Neural crest cell (in vitro differentiated cells): ENCODE measurements at regions not wholly inside any gene's neighbourhood (a gene's known extent, or its start where the extent isn't known, plus 50 kb on each side); places are given as distances from the start of the nearest gene placed in this dataset.

ENCODE experiments used
- DNase-seq: peaks from one replicate; pipeline ENCODE4 v3.0.0; 2021; ENCODE audit warnings: low read depth, mixed read lengths, low spot score
- H3K27ac Mint-ChIP-seq: one replicate; pipeline ENCODE4 v1.8.0; 2021; ENCODE audit warnings: mild to moderate bottlenecking, mixed read lengths; ENCODE audit not compliant: unreplicated experiment
- H3K27me3 Mint-ChIP-seq: 2 replicates; pipeline ENCODE4 v1.8.0; 2021; ENCODE audit warnings: low read depth, mild to moderate bottlenecking, mixed read lengths
- H3K36me3 Mint-ChIP-seq: 2 replicates; pipeline ENCODE4 v1.8.0; 2021; ENCODE audit warnings: low read depth, mild to moderate bottlenecking, mixed read lengths
- H3K4me1 Mint-ChIP-seq: 2 replicates; pipeline ENCODE4 v1.8.0; 2021; ENCODE audit warnings: mixed read lengths
- H3K4me3 Mint-ChIP-seq: one replicate; pipeline ENCODE4 v1.8.0; 2021; ENCODE audit warnings: mild to moderate bottlenecking, mixed read lengths
- H3K9me3 Mint-ChIP-seq: 2 replicates; pipeline ENCODE4 v1.8.0; 2021; ENCODE audit warnings: mixed read lengths
- CTCF ChIP-seq: fragments of 200-600 bp; sonication (generic); conservative IDR thresholded peaks from 2 replicates; pipeline ENCODE4 v1.5.0; 2021; ENCODE audit warnings: antibody characterized with exemption, mild to moderate bottlenecking

GRCh38 chr1:188700116-188700515 lies 1777.5 kb downstream of the BRINP3 start:
- no peaks in the 10 kb centered on the region for H3K4me1 Mint-ChIP-seq
- peaks cover 3% of the 10 kb centered on the region for H3K9me3 Mint-ChIP-seq
- H3K4me3 Mint-ChIP-seq: no peak overlapping the region
- no peak overlapping the region for H3K27ac Mint-ChIP-seq
- H3K36me3 Mint-ChIP-seq: no peaks in the 10 kb centered on the region
- no peak for TF ChIP-seq CTCF
- H3K27me3 Mint-ChIP-seq: no peaks in the 10 kb centered on the region
- DNase-seq: no peak

DNA sequence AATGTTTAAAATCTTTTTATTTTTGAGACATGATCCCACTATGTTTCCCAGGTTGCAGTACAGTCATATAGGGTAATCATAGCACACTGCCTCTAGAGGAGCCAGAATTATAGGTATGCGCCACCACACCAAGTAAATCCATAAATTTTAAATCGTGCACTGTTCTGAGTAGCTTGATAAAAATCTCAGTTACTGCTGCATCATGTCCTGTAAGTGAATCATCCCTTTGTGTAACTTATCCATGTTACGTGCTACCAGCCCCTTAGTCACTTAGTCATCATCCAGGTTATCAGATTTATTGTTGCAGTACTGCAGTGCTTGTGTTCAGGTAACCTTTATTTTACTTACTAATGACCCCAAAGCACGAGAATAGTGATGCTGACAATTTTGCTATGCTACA lies 1770.9 kb downstream of the BRINP3 start:
- no peak overlapping the region for H3K4me3 Mint-ChIP-seq
- no peaks in the 10 kb centered on the region for H3K27me3 Mint-ChIP-seq
- H3K27ac Mint-ChIP-seq: no peak overlapping the region
- peaks cover 16% of the 10 kb centered on the region for H3K4me1 Mint-ChIP-seq
- H3K36me3 Mint-ChIP-seq: no peaks in the 10 kb centered on the region
- TF ChIP-seq CTCF: no peak
- no peaks in the 10 kb centered on the region for H3K9me3 Mint-ChIP-seq
- no peak for DNase-seq

GRCh38 chr1:188708795-188709535 lies 1768.7 kb downstream of the BRINP3 start:
- DNase-seq: no peak
- no peaks in the 10 kb centered on the region for H3K9me3 Mint-ChIP-seq
- TF ChIP-seq CTCF: no peak
- peaks cover 19% of the 10 kb centered on the region for H3K4me1 Mint-ChIP-seq
- H3K4me3 Mint-ChIP-seq: no peak overlapping the region
- peak overlapping the region; percentile 23 for H3K27ac Mint-ChIP-seq
- H3K27me3 Mint-ChIP-seq: no peaks in the 10 kb centered on the region
- no peaks in the 10 kb centered on the region for H3K36me3 Mint-ChIP-seq

DNA sequence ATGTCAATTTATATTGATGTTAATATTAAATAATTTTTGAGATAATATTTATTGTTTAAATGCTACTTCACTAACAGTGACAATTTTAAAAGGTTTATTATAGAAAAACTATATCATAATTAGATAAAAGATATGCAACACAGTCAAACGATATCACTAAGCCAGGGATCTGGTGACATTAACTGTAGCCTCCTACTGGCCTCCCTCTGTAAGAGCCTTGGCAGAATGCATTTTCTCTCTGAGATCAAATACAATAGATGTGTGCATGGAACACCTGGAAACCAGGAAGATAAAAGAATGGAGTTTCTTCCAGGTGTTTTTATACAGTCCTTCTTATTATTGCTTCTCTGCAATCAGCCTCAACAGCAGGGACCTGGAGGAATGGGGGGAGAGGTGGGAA lies 1762.1 kb downstream of the BRINP3 start:
- Mint-ChIP-seq H3K9me3 (no peaks in the 10 kb centered on the region), H3K27me3 (no peaks in the 10 kb centered on the region)
- no peak for DNase-seq

DNA sequence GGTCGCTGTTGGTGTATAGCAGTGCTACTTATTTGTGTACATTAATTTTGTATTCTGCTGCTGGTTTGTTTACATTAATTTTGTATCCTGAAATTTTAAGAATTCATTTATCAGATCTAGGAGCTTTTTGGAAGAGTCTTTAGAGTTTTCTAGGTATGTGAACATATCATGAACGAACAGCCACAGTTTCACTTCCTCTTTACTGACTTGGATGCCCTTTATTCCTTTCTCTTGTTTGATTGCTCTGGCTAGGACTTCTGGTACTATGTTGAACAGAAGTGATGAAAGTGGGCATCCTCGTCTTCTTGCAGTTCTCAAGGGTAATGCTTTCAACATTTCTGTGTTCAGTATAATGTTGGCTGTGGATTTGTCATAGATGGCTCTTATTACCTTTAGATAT lies 1757.9 kb downstream of the BRINP3 start:
- no peak for DNase-seq
- H3K27me3 Mint-ChIP-seq: peaks cover 2% of the 10 kb centered on the region

More for the DNA sequence above, 1762.1 kb downstream of the BRINP3 start:
- Mint-ChIP-seq H3K4me1 (peaks cover 3% of the 10 kb centered on the region), H3K4me3 (no peak overlapping the region), H3K36me3 (no peaks in the 10 kb centered on the region), H3K27ac (no peak overlapping the region)
- TF ChIP-seq CTCF: peak; percentile 48

More for the DNA sequence above, 1757.9 kb downstream of the BRINP3 start:
- H3K36me3 Mint-ChIP-seq: no peaks in the 10 kb centered on the region
- no peaks in the 10 kb centered on the region for H3K4me1 Mint-ChIP-seq
- no peak for TF ChIP-seq CTCF
- H3K4me3 Mint-ChIP-seq: no peak overlapping the region
- no peaks in the 10 kb centered on the region for H3K9me3 Mint-ChIP-seq
- H3K27ac Mint-ChIP-seq: no peak overlapping the region
